T-helper 1 cell treated with Interleukin-12 subunit alpha and Interleukin-12 subunit beta and Interleukin-4 antibody, amounts not matched to agents 30 ng/mL and 1 ng/mL, for 36 hours (primary cell): ENCODE measurements at regions not wholly inside any gene's neighbourhood (a gene's known extent, or its start where the extent isn't known, plus 50 kb on each side); places are given as distances from the start of the nearest gene placed in this dataset.

ENCODE experiments used
- intact Hi-C: fragments of 100-400 bp; cut with micrococcal nuclease; formaldehyde crosslinking; loops from one replicate; pipeline ENCODE4 v1.15.1; 2024

GRCh38 chr12:91896286-91897024 lies 249.2 kb downstream of the BTG1 start:
- intact Hi-C loops, result no loop called here

- intact Hi-C loops, result no loop called here
Observed at GRCh38 chr12:91894911-91895310, 250.7 kb downstream of the BTG1 start.

- intact Hi-C loops, result no loop called here
Observed at GRCh38 chr12:91893476-91893875, 252.2 kb downstream of the BTG1 start.

- intact Hi-C loops, result no loop called here
Observed at GRCh38 chr12:91892081-91892855, 253.4 kb downstream of the BTG1 start.

GRCh38 chr12:91890742-91891141 lies 254.9 kb downstream of the BTG1 start:
- intact Hi-C loops, result no loop called here

GRCh38 chr12:91889910-91890309 lies 255.7 kb downstream of the BTG1 start:
- intact Hi-C loops, result no loop called here

- intact Hi-C loops, result no loop called here
Observed at GRCh38 chr12:91889059-91889458, 256.6 kb downstream of the BTG1 start.

- intact Hi-C loops, result no loop called here
Observed at GRCh38 chr12:91887957-91888356, 257.7 kb downstream of the BTG1 start.

- intact Hi-C loops, result no loop called here
Observed at GRCh38 chr12:91885851-91886731, 259.6 kb downstream of the BTG1 start.

GRCh38 chr12:91884230-91884629 lies 261.4 kb downstream of the BTG1 start:
- intact Hi-C loops, result no loop called here

GRCh38 chr12:91883811-91884210 lies 261.8 kb downstream of the BTG1 start:
- intact Hi-C loops, result no loop called here

- intact Hi-C loops, result no loop called here
Observed at GRCh38 chr12:91882910-91883309, 262.7 kb downstream of the BTG1 start.

GRCh38 chr12:91880528-91880927 lies 265.1 kb downstream of the BTG1 start:
- intact Hi-C loops, result no loop called here

GRCh38 chr12:91877456-91878235 lies 268.0 kb downstream of the BTG1 start:
- intact Hi-C loops, result loop anchor here (1.0 to 5.0 kb wide), 16 partner anchors 25 to 1910 kb away; no protein-coding TSS in a partner anchor

GRCh38 chr12:91877022-91877421 lies 268.6 kb downstream of the BTG1 start:
- intact Hi-C loops, result loop anchor here (1.0 to 5.0 kb wide), 16 partner anchors 24 to 1910 kb away; no protein-coding TSS in a partner anchor

- intact Hi-C loops, result loop anchor here (2.0 to 5.0 kb wide), 7 partner anchors 23 to 1912 kb away; no protein-coding TSS in a partner anchor
Observed at GRCh38 chr12:91875671-91876070, 270.0 kb downstream of the BTG1 start.

- intact Hi-C loops, result no loop called here
Observed at GRCh38 chr12:91874086-91874865, 271.4 kb downstream of the BTG1 start.

GRCh38 chr12:91871751-91872150 lies 273.9 kb downstream of the BTG1 start:
- intact Hi-C loops, result no loop called here

- intact Hi-C loops, result no loop called here
Observed at GRCh38 chr12:91870872-91871707, 274.6 kb downstream of the BTG1 start.
